Activated T-helper 1 cell treated with anti-CD3 and anti-CD28 coated beads, Interleukin-2, amount 50 U/mL, for 16 hours (primary cell): ENCODE measurements at regions not wholly inside any gene's neighbourhood (a gene's known extent, or its start where the extent isn't known, plus 50 kb on each side); places are given as distances from the start of the nearest gene placed in this dataset.

ENCODE experiments used
- DNase-seq, 2 donors: peaks; one replicate each; pipeline ENCODE4 v3.0.0-alpha.2; 2020; ENCODE audit warnings: low read depth in 1 of 2, low spot score in 1 of 2

DNA sequence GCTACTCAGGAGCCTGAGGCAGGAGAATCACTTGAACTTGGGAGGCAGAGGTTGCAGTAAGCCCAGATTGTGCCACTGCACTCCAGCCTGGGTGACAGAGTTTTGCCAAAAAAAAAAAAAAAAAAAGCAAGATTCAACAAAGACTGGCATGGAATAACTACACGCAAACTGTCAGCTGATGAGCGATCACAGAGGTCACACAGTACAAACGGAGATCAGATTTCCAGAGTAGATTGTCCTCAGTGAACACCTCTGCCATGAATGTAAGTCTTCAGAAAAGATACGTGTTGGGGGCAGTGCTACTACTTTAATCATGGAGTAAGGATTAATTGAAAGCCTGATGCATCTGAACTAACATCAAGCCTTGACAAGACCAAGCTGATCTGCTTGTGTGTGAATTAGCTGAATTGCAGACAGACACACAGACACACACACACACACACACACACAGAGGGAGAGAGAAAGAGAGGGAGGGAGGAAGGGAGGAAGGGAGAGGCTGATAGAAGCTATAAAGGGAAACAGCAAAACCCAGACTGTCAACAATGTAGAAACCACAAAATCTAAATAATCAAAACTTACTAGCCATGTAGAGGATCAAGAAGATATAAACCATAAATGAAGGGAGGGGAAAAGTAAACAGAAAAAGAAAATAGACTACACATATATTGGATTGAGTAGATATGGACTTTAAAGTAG, 222.9 kb upstream of the ZNF462 start:
- no peak for DNase-seq

DNA sequence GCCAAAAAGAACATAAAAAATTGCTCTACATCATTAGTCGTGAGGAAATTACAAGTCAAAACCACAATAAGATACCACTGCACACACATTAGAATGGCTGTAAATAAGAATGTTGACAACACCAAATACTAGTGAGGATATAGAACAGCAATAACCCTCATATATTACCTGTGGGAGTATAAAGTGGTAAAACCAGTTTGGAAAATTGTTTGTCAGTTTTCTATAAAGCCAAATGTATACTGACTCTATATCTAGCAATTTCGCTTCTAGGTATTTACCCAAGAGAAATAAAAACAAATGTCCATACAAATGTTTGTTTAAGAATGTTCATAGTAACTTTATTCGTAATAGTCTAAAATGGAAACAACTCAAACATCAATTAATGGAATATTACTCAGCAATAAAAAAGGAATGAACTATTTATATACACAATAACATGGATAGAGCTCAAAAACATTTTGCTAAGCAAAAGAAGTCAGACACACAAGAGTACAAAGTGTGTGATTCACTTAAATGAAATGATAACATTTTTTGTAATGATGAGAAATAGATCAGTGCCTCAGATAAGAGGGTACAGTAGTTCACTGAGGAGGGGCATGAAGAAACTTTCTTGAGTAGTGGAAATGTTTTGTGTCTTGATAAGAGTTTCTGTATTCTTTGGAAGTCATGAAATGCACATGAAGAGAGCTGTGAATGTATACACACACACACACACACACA, 219.6 kb upstream of the ZNF462 start:
- DNase-seq = no peak

DNA sequence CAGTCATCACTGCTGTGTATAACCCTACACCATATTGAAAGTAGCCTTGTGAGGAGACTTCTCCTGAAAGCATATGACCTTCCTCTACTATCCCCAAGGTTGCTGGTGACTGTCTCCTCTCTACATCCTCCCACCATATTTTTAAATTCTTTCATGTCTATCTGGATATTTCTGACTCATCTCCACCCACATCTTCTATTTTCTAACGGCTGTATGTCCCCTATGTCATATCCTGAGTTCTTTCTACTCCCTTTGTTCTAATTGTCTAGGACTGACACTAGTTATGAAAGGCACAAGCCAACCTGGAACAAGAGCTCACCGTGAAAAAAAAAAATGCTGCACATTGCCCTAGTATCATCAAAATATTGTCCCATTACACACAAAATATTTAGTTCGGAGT, 218.3 kb upstream of the ZNF462 start:
- DNase-seq = no peak

DNA sequence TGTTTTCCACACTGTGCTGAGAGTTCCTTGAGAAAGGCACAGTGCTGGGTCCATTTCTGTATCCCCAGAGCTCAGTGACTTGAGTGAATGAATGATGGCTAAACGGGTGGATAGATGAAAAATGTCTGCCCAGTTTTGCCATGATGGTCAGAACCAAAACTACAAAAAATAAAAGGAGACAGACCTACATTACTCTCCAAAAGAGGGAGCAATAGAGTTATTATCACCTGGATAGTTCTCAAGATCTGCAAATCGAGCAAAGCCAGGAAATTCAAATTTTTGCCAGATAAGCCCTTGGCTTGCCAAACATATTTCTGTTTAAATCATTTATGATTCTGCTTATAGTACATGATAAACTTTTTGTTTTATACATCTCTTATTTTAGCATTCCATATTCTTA, 214.2 kb upstream of the ZNF462 start:
- DNase-seq = no peak

DNA sequence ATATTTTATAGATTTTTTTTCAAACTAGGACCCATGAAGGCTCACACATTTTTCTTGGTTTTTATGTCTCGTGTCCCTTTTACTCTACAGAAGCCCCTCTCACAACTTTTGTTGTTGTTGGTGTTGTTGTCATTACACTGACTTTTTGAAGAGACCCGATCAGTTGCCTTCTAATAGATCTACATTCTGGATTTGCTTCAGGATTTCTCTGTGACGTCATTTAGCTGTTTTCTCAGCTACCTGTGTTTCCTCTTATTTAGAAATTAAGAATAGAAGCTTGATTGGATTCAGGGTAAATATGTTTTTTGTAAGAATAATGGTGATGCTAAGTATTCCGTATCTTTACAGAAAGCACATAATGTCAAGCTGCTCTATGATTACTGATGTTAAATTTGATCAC, 213.3 kb upstream of the ZNF462 start:
- DNase-seq = no peak

DNA sequence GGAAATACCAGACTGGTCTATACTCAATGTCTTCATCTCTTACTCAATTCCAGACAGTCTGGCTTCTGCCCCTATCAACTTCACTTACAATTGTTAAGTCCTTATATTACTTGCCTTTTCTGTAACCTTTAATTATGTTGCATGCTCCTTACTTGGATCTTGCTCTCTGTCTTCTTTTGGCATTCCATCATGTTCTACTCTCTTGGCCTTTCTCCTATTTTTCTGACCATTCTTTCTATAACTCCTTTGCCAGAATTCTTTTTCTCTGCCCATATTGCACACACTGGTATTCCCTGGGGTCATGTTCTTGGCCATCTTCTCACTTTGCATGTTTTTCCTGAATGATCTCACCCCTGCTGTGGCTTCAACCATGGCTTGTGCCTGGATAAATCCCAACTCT, 209.8 kb upstream of the ZNF462 start:
- DNase-seq = no peak

DNA sequence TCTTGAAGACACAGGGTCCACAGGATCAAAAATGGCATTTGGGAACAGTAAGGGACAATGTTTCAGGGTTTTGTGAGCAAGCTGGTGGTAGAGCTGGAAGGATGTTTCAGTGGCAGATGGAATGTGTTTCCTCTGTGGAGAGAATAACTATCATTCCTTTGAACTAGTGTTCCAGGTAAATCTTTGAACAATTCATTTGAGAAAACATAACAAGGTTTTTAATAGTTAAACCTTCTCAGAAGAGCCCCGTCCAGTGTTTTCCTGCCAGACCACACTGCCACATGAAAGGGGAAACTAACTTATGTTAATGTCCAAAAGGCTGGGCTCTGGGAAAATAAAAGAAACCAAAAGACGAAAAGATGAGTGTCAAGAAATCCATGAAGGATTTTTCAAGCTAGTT, 207.0 kb upstream of the ZNF462 start:
- no peak for DNase-seq

DNA sequence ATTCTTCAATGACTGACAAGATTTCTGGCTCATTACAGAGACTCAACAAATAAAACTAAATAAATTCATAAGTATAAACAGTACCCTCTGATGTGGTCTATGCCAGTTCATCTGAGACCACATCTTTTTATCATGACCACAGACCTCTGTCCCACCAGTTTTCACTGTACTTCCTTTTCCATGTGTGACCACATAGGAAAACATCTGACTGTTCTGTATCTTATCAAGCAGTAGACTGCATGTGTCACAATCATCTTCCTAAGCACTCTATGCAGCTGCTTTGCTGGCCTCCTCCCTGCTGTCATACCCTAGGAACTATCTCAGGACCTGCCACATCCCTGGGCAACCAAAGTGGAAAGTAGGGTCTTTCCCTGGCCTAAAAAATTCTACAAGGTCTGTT, 205.0 kb upstream of the ZNF462 start:
- no peak for DNase-seq

DNA sequence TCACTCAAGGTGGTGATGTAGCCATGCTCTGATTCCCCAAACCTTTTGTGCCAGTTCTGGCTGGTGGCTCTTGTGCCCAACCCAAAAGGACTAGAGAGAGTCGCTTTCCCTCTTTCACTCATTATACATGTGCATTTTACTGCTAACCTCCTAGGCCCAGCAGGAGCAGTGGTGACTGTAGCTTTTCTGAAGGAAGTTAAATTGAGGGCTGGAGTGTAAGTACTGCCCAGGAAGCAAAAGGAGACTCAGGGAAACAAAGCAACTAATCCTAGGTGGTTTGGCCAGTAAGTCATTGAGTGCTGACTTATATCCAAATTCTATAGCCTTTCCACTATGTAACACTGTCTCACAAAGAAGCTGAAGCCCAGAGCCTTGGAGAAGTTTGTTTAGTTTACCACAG, 194.4 kb upstream of the ZNF462 start:
- DNase-seq = no peak

DNA sequence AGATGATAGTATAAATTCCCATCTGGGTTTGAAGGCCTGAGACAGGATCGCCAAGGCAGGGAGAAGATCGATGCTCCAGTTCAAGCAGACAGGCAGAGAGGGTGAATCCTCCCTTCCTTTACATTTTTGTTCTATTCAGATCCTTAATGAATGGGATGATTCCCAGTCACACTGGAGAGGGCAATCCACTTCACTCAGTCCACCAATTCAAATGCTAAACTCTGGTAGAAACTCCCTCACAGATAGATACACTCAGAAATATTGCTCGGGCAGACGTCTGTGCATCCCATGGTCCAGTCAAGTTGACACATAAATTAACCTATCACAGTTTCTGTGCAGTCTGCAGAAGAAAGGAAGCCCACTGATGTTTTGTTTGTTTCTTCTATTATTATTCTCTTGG, 193.1 kb upstream of the ZNF462 start:
- DNase-seq = no peak

DNA sequence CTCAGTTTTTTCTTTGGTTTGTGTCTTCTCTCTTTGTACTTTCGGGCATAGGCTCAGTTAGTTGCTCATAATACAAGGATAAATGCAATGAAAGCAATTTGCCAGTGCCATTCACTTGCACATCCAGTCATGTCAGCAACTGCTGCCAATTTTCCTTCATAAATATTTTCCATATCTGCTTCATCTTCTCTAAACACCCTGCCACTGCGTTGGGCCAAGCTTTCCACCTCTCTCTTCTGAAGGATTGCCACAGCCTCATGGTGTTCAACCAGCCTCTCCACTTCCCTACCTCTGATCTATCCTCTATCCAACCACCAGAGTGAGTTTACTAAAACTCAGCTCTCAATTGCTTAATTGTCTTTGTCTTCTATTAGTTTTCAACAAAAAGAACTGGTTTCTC, 192.5 kb upstream of the ZNF462 start:
- no peak for DNase-seq

DNA sequence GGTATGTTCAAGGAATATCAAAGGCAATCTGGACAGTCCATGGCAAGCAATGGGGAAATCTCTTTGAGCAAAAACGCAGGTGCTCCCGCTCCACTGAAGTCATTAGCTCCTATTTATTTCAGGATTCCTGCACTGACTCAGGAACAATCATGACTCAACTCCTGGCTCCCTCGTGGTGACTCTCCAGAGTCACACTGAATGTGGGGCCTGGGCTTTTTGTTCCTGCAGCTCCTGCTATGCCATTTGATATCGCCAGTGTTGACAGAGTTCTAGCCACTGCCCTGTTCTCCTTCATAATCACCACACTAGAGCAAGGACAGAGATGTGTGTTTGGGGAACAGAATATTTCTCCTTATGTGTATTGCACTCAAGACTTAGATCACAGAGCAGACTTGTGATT, 187.2 kb upstream of the ZNF462 start:
- no peak for DNase-seq

DNA sequence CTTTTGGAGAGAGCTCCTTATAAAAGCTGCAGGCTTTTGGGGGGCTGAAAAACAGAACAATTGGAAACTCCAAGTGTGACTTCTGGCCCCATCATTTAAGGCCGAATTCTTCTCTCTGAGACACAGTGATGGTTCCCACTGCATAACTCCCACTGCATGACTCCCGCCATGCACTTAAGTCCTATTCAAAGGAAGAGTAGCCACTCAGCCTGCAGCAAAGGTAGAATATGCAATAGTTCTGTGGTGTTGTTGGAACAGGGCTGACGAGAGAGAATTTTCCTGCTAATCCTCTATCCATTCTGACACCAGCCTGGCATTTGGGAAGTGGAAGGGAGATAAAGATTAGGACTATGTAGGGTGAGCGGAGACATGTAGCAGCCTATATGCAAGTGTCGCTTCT, 185.6 kb upstream of the ZNF462 start:
- DNase-seq = no peak

DNA sequence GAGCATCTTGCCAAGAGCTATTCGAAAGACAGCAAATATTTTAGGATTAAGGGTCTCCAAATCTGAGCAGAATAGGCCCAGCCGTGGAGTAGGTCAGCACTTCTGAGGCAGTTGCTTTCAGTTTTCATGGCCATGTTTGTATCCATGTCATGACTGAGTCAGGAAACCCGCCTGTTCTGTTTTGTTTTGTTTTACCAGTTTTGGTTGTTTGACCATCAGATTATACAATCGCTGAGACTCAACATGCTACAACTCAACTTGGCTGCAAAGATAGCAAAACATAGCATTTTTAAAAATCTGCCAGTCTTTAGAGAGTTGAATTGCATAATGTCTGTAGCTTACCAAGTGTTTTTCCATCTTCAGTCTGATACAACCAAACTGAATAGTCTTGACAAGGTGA, 185.1 kb upstream of the ZNF462 start:
- no peak for DNase-seq

DNA sequence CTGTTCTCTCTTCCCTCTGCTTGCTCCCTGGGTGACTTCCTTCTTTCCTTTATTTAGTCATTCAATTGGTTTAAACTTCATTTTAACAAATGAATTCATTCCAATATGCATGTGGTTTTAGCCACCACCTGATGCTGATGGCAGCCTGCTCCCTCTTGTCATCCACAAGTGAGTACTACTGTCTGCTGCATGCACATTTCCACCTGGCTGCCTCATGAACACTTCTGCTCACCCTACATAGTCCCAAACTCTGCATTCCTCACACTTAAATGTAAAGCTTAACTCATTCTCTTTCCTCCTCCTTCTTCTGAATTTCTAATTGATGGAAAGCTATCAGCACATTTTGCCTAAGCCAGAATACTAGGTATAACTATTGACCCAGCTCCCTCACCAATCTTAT, 184.7 kb upstream of the ZNF462 start:
- DNase-seq = no peak

DNA sequence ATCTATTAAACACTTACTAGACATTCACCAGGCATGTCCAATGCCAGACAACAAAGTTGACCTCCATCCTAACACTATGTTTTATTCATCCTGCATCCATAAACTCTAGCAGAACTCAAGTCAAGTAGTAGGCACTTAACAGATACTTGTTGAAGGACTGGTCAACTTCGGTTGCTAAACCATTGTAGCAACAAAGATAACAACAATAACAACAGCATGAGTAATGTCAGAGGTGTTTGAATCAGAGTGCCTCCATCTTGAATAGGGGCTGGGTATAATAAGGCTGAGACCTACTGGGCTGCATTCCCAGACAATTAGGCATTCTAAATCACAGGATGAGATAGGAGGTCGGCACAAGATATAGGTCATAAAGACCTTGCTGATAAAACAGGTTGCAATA, 180.5 kb upstream of the ZNF462 start:
- DNase-seq = no peak

DNA sequence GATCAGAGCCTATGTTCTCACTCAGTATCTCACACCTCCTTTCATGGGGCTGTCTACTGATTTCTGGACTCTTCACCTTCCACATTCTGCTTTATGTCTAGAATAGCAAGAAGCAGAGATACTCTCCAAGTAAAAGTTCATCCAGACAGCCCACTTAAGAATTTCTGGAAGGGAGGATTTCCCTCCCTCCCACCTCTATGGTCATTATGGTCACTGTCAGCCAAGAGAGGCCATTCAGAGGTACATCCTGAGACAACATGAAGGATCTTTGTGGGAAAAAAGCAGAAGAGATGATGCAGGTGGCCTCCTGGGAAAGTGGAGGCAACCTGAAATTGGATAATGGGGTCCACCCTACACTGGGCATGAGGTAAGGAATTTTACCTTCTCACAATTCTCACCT, 179.5 kb upstream of the ZNF462 start:
- DNase-seq = no peak

DNA sequence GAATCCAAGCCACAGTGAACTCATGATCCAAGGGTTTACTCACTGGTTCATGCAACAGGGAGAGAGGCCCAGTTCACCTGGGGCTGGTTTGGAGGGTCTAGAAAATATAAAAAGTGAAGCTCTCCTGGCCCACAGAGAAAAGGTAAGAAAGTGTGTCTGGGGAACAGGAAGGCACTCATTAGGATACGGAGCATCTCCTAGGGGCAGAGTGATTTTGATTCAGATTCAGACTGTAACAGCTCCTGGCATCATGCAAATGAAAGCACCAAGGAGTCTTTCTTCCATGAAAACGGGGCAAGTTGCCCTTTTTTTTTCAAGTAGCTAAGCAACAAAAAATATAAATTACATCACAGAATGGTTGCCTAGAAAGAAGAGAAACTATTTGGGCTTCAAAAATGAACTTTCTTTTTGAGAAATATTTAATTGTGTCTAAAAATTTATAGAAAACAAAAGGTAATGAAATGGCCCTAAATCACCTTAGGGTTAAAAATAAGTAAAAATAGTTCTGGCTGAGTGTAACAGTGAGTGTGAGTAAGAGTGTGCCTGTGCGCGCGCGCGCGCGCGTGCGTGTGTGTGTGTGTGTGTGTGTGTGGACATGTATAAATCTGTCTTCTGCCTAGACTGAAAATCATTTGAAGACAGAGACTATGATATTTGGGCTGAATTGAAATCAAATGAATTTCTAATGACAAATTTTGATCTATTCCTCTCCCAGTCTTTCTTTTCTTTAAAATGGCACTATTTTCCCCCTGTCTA, 177.8 kb upstream of the ZNF462 start:
- no peak for DNase-seq

DNA sequence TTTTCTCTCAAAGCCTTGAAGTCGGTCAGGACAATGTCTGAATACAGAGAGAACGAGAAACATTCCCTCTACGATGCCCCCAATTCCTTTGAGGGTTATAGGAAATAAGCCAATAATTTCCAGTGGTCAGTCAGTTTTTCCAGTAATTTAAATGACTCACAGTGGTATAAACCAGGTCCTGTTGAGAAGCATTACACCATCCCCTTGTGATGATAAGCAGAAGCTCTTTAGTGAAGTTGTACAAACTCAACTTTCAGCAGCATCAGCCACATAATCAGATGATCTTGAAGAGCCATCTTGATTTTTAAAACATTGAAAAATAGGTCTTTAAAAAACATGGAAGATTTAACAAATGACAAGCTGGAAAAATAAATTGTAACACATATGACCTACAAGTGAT, 173.9 kb upstream of the ZNF462 start:
- DNase-seq = no peak

DNA sequence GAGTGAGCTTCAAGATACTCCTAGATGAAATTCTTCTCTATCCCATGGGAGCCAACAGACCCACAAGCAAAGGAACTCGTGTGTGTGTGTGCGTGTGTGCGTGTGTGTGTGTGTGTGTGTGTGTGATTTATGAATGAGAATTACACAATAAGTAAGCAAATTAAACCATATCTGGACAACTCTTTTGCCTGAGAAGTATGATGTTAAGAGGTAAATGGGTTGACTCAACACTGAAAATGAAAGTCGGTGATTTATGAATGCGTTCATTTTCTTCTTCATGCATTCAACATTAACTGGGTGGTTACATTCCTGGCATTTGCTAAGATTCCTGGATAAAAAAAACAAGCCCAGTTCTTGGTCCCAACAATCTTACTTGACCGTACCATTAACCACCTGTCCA, 171.3 kb upstream of the ZNF462 start:
- no peak for DNase-seq

DNA sequence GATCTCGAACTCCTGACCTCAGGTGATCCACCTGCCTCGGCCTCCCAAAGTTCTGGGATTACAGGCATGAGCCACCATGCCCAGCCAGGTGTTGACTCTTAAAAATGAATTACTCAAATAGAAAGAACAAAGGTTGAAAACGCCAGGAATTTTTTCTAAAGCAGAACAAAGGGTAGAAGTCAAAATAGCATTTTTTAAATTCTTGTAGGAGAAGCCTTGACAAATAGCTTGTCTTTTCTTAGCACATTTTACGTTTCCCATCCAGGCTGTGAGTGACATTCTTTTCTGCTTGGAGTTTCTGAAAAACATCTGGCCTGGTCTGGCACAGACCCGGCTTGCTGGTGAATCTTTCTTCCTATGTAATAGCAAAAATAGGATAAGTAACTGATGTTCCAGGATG, 169.4 kb upstream of the ZNF462 start:
- DNase-seq = no peak

DNA sequence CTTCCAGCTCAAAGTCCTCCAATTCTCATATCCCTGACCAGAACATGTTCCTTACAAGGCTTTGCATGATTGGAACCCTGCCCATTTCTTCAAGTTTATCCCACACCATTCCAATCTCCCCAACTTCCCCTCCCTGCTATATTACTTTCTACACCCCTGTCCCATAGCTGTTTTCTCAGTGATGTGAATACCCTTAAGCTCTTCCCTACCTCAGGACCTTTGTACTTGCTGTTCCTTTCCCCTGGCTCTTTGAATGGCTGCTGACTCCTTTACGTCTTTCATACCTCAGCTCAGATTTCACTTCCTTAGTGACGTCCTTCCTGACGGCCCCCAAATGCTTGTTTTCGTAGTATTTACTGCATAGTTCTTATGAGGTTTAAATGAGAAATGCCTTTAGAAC, 166.2 kb upstream of the ZNF462 start:
- DNase-seq = no peak

DNA sequence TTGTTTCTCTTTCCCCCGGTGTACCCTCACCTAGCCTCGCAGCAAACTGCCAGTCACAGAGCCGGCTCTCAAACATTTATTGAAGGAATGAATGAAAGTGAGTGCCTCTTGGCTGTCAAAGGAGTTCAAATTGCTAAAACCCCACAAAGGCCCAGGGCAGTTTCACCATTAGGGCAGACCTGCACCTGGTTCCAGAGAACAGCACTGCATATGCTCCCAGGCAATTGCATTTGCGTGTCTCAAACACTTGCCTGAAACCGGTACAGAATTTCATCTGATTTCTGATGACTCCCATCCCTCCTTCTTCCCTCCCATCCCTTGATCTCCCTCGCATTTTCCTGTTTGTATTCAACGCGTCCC, 165.6 kb upstream of the ZNF462 start:
- DNase-seq = no peak
